ENCODE measurements at regions not wholly inside any gene's neighbourhood (a gene's known extent, or its start where the extent isn't known, plus 50 kb on each side); places are given as distances from the start of the nearest gene placed in this dataset.

DNA sequence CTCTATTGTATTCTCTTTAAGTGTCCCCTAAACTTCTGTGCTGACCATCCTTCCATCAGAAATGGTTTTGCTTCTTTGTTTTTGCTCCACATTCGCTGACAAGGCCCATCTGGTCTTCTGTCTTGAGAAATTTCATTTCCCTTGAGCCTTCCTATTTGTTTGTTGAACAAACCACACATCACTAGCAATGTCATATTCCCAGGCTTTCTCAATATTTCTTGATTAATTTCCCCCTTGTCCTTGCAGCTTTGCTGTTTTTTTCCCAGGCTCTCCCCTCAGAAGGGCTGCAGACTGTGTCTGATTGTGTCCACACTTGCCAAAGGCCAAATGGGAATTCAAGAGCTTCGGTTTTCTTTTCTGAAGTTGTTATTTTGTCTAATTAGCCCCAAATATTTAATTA is 158.9 kb downstream of the MID1IP1 start:
- no peak overlapping the region for H3K4me3 ChIP-seq (replicated peaks in 1 of 2; ENCODE audit: low read depth in 1 of 2, low read length in 2 of 2)
- ChIA-PET POLR2A (no interaction called here), RAD21 (ENCODE audit: low non-redundant PET in 1 of 2, low total read pairs in 2 of 2, uncharacterized antibody in 2 of 2, unreplicated experiment in 2 of 2) (no interaction called here), CTCF (no interaction called here)
- no peaks in the 10 kb centered on the region for H3K9me2 ChIP-seq (ENCODE audit: insufficient read depth)
- no peak for TF ChIP-seq ELF1 (IDR thresholded peaks at IDR 0.05; ENCODE audit: borderline replicate concordance, low read depth)
- TF ChIP-seq TCF7L2 (IDR thresholded peaks at IDR 0.05; ENCODE audit: borderline replicate concordance, extremely low read depth, insufficient read depth, insufficient read length) = no peak
- TF ChIP-seq ZNF274 (IDR thresholded peaks at IDR 0.05; ENCODE audit: low read depth, low read length) = no peak
- no peak for TF ChIP-seq POLR2AphosphoS5 (IDR thresholded peaks at IDR 0.05; ENCODE audit: low read depth, low read length)
- no peak for TF ChIP-seq SP1 (IDR thresholded peaks at IDR 0.05; ENCODE audit: low read depth)
- TF ChIP-seq EGR1 (IDR thresholded peaks at IDR 0.05; ENCODE audit: low read depth) = no peak
- no peak for TF ChIP-seq EZH2 (IDR thresholded peaks at IDR 0.05)
- TF ChIP-seq, protein P1, sequence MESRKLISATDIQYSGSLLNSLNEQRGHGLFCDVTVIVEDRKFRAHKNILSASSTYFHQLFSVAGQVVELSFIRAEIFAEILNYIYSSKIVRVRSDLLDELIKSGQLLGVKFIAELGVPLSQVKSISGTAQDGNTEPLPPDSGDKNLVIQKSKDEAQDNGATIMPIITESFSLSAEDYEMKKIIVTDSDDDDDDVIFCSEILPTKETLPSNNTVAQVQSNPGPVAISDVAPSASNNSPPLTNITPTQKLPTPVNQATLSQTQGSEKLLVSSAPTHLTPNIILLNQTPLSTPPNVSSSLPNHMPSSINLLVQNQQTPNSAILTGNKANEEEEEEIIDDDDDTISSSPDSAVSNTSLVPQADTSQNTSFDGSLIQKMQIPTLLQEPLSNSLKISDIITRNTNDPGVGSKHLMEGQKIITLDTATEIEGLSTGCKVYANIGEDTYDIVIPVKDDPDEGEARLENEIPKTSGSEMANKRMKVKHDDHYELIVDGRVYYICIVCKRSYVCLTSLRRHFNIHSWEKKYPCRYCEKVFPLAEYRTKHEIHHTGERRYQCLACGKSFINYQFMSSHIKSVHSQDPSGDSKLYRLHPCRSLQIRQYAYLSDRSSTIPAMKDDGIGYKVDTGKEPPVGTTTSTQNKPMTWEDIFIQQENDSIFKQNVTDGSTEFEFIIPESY (IDR thresholded peaks at IDR 0.05; ENCODE audit: extremely low read depth, insufficient replicate concordance, low read length) = no peak
- TF ChIP-seq JUND (IDR thresholded peaks at IDR 0.05) = no peak
- no peak for TF ChIP-seq RAD21 (IDR thresholded peaks at IDR 0.05; ENCODE audit: low read depth)
- TF ChIP-seq SIN3A (IDR thresholded peaks at IDR 0.05; ENCODE audit: low read depth) = no peak
- TF ChIP-seq, protein P2, sequence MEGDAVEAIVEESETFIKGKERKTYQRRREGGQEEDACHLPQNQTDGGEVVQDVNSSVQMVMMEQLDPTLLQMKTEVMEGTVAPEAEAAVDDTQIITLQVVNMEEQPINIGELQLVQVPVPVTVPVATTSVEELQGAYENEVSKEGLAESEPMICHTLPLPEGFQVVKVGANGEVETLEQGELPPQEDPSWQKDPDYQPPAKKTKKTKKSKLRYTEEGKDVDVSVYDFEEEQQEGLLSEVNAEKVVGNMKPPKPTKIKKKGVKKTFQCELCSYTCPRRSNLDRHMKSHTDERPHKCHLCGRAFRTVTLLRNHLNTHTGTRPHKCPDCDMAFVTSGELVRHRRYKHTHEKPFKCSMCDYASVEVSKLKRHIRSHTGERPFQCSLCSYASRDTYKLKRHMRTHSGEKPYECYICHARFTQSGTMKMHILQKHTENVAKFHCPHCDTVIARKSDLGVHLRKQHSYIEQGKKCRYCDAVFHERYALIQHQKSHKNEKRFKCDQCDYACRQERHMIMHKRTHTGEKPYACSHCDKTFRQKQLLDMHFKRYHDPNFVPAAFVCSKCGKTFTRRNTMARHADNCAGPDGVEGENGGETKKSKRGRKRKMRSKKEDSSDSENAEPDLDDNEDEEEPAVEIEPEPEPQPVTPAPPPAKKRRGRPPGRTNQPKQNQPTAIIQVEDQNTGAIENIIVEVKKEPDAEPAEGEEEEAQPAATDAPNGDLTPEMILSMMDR (IDR thresholded peaks at IDR 0.05 in 2 of 3, conservative IDR thresholded peaks at IDR 0.05 in 1 of 3; ENCODE audit: borderline replicate concordance in 1 of 3, insufficient read depth in 1 of 3, low read depth in 2 of 3, low read length in 2 of 3) = no peak
- TF ChIP-seq, protein P3, sequence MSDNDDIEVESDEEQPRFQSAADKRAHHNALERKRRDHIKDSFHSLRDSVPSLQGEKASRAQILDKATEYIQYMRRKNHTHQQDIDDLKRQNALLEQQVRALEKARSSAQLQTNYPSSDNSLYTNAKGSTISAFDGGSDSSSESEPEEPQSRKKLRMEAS (IDR thresholded peaks at IDR 0.05) = no peak
- TF ChIP-seq FOSL1 (IDR thresholded peaks at IDR 0.05; ENCODE audit: low read depth) = no peak
- TF ChIP-seq SRF (IDR thresholded peaks at IDR 0.05; ENCODE audit: low read depth) = no peak
- no peak for TF ChIP-seq ZFX (IDR thresholded peaks at IDR 0.05)
- no peak overlapping the region for H3K4me2 ChIP-seq (ENCODE audit: low read length)
- no TSS peak for BruUV-seq (replicated peaks)
- no peaks in the 10 kb centered on the region for H3K27me3 ChIP-seq (ENCODE audit: insufficient read depth, low read length)
- ATAC-seq = no peak
- no peak for DNase-seq (ENCODE audit: low read depth, low spot score)
- no peak overlapping the region for H2AFZ ChIP-seq (ENCODE audit: low read depth, low read length, poor library complexity, severe bottlenecking)
- no peaks in the 10 kb centered on the region for H3K4me1 ChIP-seq (ENCODE audit: control insufficient read depth in 1 of 2, insufficient read depth in 2 of 2, low read length in 2 of 2)
- no peak overlapping the region for H3K9ac ChIP-seq (ENCODE audit: low read length)
- H3K27ac ChIP-seq (ENCODE audit: low read depth, low read length) = no peak overlapping the region
- no peaks in the 10 kb centered on the region for H4K20me1 ChIP-seq (ENCODE audit: insufficient read depth)
- no peaks in the 10 kb centered on the region for H3K79me2 ChIP-seq (ENCODE audit: insufficient read depth, low read length)
- no peaks in the 10 kb centered on the region for H3K36me3 ChIP-seq (ENCODE audit: control insufficient read depth in 1 of 2, insufficient read depth in 2 of 2, low read length in 2 of 2)
- intact Hi-C loops (cut with micrococcal nuclease) = no loop called here
- no peaks in the 10 kb centered on the region for H3K9me3 ChIP-seq (ENCODE audit: control insufficient read depth in 1 of 2, insufficient read depth in 1 of 2, low read depth in 1 of 2, low read length in 2 of 2)

Measured in HCT116 (cell line).